ENCODE measurements at regions not wholly inside any gene's neighbourhood (a gene's known extent, or its start where the extent isn't known, plus 50 kb on each side); places are given as distances from the start of the nearest gene placed in this dataset.

GRCh38 chr3:94912656-94913055, 849.8 kb downstream of the NSUN3 start:
- DNase-seq = no peak
- ATAC-seq = no peak
- H3K4me1 ChIP-seq (ENCODE audit: control insufficient read depth, insufficient read depth, low read length) = no peaks in the 10 kb centered on the region
- no peak overlapping the region for H3K4me3 ChIP-seq (ENCODE audit: low read length)
- no peak overlapping the region for H3K27ac ChIP-seq (ENCODE audit: low read length)
- no peak for TF ChIP-seq CTCF (IDR thresholded peaks at IDR 0.05)
- Mint-ChIP-seq H3K4me3 (no peak overlapping the region), H3K4me1 (no peaks in the 10 kb centered on the region), H3K27ac (no peak overlapping the region), H3K27me3 (ENCODE audit: low read depth in 2 of 2) (no peaks in the 10 kb centered on the region), H3K9me3 (peaks cover 10% of the 10 kb centered on the region in 2 donors), H3K36me3 (no peaks in the 10 kb centered on the region)
- H3K36me3 ChIP-seq (ENCODE audit: control insufficient read depth, insufficient read depth, low read length) = no peaks in the 10 kb centered on the region
- intact Hi-C loops (cut with micrococcal nuclease) = no loop called here
- 87% methylated on average over 1 of the region's 3 CpGs for WGBS (ENCODE audit: insufficient coverage)
- no peaks in the 10 kb centered on the region for H3K27me3 ChIP-seq (ENCODE audit: control insufficient read depth, insufficient read depth, low read length)
- H3K9me3 ChIP-seq (ENCODE audit: control insufficient read depth, insufficient read depth, low read length) = no peaks in the 10 kb centered on the region

GRCh38 chr3:94927175-94927574, 864.3 kb downstream of the NSUN3 start:
- no peaks in the 10 kb centered on the region for H3K9me3 ChIP-seq (ENCODE audit: control insufficient read depth, insufficient read depth, low read length)
- H3K27ac ChIP-seq (ENCODE audit: low read length) = no peak overlapping the region
- H3K4me1 Mint-ChIP-seq = no peaks in the 10 kb centered on the region
- no peak overlapping the region for H3K4me3 ChIP-seq (ENCODE audit: low read length)
- DNase-seq (no peak), ATAC-seq (no peak)
- no peak for TF ChIP-seq CTCF (IDR thresholded peaks at IDR 0.05)
- H3K9me3 Mint-ChIP-seq = peaks cover 7 to 15% of the 10 kb centered on the region in 2 donors
- H3K36me3 ChIP-seq (ENCODE audit: control insufficient read depth, insufficient read depth, low read length) = no peaks in the 10 kb centered on the region
- H3K27ac Mint-ChIP-seq = no peak overlapping the region
- H3K36me3 Mint-ChIP-seq = no peaks in the 10 kb centered on the region
- no peaks in the 10 kb centered on the region for H3K4me1 ChIP-seq (ENCODE audit: control insufficient read depth, insufficient read depth, low read length)
- H3K27me3 ChIP-seq (ENCODE audit: control insufficient read depth, insufficient read depth, low read length) = no peaks in the 10 kb centered on the region
- H3K27me3 Mint-ChIP-seq (ENCODE audit: low read depth in 2 of 2) = no peaks in the 10 kb centered on the region
- intact Hi-C loops (cut with micrococcal nuclease) = no loop called here
- WGBS (ENCODE audit: insufficient coverage) = 89% methylated on average over 8 of the region's 8 CpGs
- no peak overlapping the region for H3K4me3 Mint-ChIP-seq

- no peak for TF ChIP-seq CTCF (IDR thresholded peaks at IDR 0.05)
- peak in 1 of 3 donors; percentile 66 for ATAC-seq
Measured at GRCh38 chr3:94928921-94929320, 866.1 kb downstream of the NSUN3 start.

GRCh38 chr3:94935738-94936580, 873.1 kb downstream of the NSUN3 start:
- Histone ChIP-seq H3K9me3 (ENCODE audit: control insufficient read depth, insufficient read depth, low read length) (no peaks in the 10 kb centered on the region), H3K36me3 (ENCODE audit: control insufficient read depth, insufficient read depth, low read length) (no peaks in the 10 kb centered on the region), H3K27ac (ENCODE audit: low read length) (no peak overlapping the region), H3K27me3 (ENCODE audit: control insufficient read depth, insufficient read depth, low read length) (no peaks in the 10 kb centered on the region), H3K4me1 (ENCODE audit: control insufficient read depth, insufficient read depth, low read length) (no peaks in the 10 kb centered on the region), H3K4me3 (ENCODE audit: low read length) (no peak overlapping the region)
- H3K4me3 Mint-ChIP-seq = no peak overlapping the region
- no peak for TF ChIP-seq CTCF (IDR thresholded peaks at IDR 0.05)
- no peaks in the 10 kb centered on the region for H3K27me3 Mint-ChIP-seq (ENCODE audit: low read depth in 2 of 2)
- peaks cover 13 to 19% of the 10 kb centered on the region in 2 donors for H3K9me3 Mint-ChIP-seq
- no peak overlapping the region for H3K27ac Mint-ChIP-seq
- WGBS (ENCODE audit: insufficient coverage) = 83% methylated on average over 5 of the region's 5 CpGs
- no peaks in the 10 kb centered on the region for H3K4me1 Mint-ChIP-seq
- H3K36me3 Mint-ChIP-seq = peaks cover 16% of the 10 kb centered on the region
- no peak for ATAC-seq
- DNase-seq = no peak
- intact Hi-C loops (cut with micrococcal nuclease) = no loop called here

More at GRCh38 chr3:94928921-94929320, 866.1 kb downstream of the NSUN3 start:
- H3K9me3 Mint-ChIP-seq = peaks cover 9 to 14% of the 10 kb centered on the region in 2 donors
- intact Hi-C loops (cut with micrococcal nuclease) = no loop called here
- Histone ChIP-seq H3K27me3 (ENCODE audit: control insufficient read depth, insufficient read depth, low read length) (no peaks in the 10 kb centered on the region), H3K4me3 (ENCODE audit: low read length) (no peak overlapping the region), H3K4me1 (ENCODE audit: control insufficient read depth, insufficient read depth, low read length) (no peaks in the 10 kb centered on the region), H3K36me3 (ENCODE audit: control insufficient read depth, insufficient read depth, low read length) (no peaks in the 10 kb centered on the region), H3K27ac (ENCODE audit: low read length) (no peak overlapping the region), H3K9me3 (ENCODE audit: control insufficient read depth, insufficient read depth, low read length) (no peaks in the 10 kb centered on the region)
- no peak for DNase-seq
- WGBS (ENCODE audit: insufficient coverage) = 91% methylated on average over 4 of the region's 4 CpGs
- H3K27me3 Mint-ChIP-seq (ENCODE audit: low read depth in 2 of 2) = no peaks in the 10 kb centered on the region
- H3K27ac Mint-ChIP-seq = no peak overlapping the region
- H3K4me1 Mint-ChIP-seq = no peaks in the 10 kb centered on the region
- no peak overlapping the region for H3K4me3 Mint-ChIP-seq
- no peaks in the 10 kb centered on the region for H3K36me3 Mint-ChIP-seq

Data from natural killer cell (primary cell).